GM12878 (cell line): ENCODE measurements at regions not wholly inside any gene's neighbourhood (a gene's known extent, or its start where the extent isn't known, plus 50 kb on each side); places are given as distances from the start of the nearest gene placed in this dataset.

Source experiments
- BRCA1 ChIP-seq: IDR thresholded peaks from 2 replicates; pipeline ENCODE4 v1.6.1; 2011; ENCODE audit warnings: low read depth, low read length, improper control_type of control experiment
- CTCF ChIP-seq, 3 experiments: IDR thresholded peaks in 2 of 3; conservative IDR thresholded peaks in 1 of 3; 2 replicates each; pipeline ENCODE4 v1.5.1; 2011; ENCODE audit warnings: low read depth in 3 of 3, low read length in 3 of 3, mild to moderate bottlenecking in 3 of 3, control low read depth in 2 of 3, moderate library complexity in 2 of 3, inconsistent platforms in 1 of 3, mixed read lengths in 1 of 3; ENCODE audit not compliant: control insufficient read depth in 2 of 3, insufficient read depth in 1 of 3; ENCODE audit errors: extremely low read depth in 1 of 3
- DPF2 ChIP-seq: fragments of 450-650 bp; IDR thresholded peaks from 2 replicates; pipeline ENCODE4 v1.6.1; 2017; ENCODE audit warnings: mild to moderate bottlenecking
- GABPA ChIP-seq: IDR thresholded peaks from 2 replicates; pipeline ENCODE4 v1.6.1; 2014; ENCODE audit warnings: antibody characterized with exemption, low read depth, mild to moderate bottlenecking, inconsistent platforms
- MXI1 ChIP-seq: fragments of 150-350 bp; IDR thresholded peaks from 2 replicates; pipeline ENCODE4 v1.6.1; 2011; ENCODE audit warnings: low read depth, mild to moderate bottlenecking, inconsistent platforms, low read length, improper control_type of control experiment
- NBN ChIP-seq: fragments of 450-650 bp; IDR thresholded peaks from 2 replicates; pipeline ENCODE4 v1.6.1; 2016
- NFIC ChIP-seq: IDR thresholded peaks from 2 replicates; pipeline ENCODE4 v1.6.1; 2012; ENCODE audit warnings: low read depth, mild to moderate bottlenecking, inconsistent platforms, low read length, moderate library complexity
- NR2F1 ChIP-seq: fragments of 450-650 bp; conservative IDR thresholded peaks from 2 replicates; pipeline ENCODE4 v1.6.1; 2017; ENCODE audit warnings: mild to moderate bottlenecking
- POLR2A ChIP-seq: IDR thresholded peaks from 2 replicates; pipeline ENCODE4 v1.6.1; 2011; ENCODE audit warnings: low read depth, mild to moderate bottlenecking, low read length
- POLR2AphosphoS2 ChIP-seq: IDR thresholded peaks from 2 replicates; pipeline ENCODE4 v1.6.1; 2011; ENCODE audit warnings: low read depth, mild to moderate bottlenecking, low read length, improper control_type of control experiment, moderate library complexity
- TAF1 ChIP-seq: IDR thresholded peaks from 2 replicates; pipeline ENCODE4 v1.6.1; 2011; ENCODE audit warnings: mild to moderate bottlenecking, low read depth, low read length, borderline replicate concordance
- TBL1XR1 ChIP-seq: IDR thresholded peaks from 2 replicates; pipeline ENCODE4 v1.6.1; 2012; ENCODE audit warnings: low read depth, low read length, improper control_type of control experiment
- YY1 ChIP-seq: IDR thresholded peaks from 2 replicates; pipeline ENCODE4 v1.6.1; 2011; ENCODE audit warnings: low read depth, mild to moderate bottlenecking, low read length

- TF ChIP-seq POLR2AphosphoS2: no peak
- no peak for TF ChIP-seq DPF2
- no peak for TF ChIP-seq MXI1
- TF ChIP-seq POLR2A: no peak
- no peak for TF ChIP-seq TAF1
- TF ChIP-seq NR2F1: no peak
- no peak for TF ChIP-seq NFIC
- no peak for TF ChIP-seq CTCF (IDR thresholded peaks at IDR 0.05 in 2 of 3, conservative IDR thresholded peaks at IDR 0.05 in 1 of 3; ENCODE audit: control insufficient read depth in 2 of 3, extremely low read depth in 1 of 3, insufficient read depth in 1 of 3, low read depth in 3 of 3, low read length in 3 of 3)
- no peak for TF ChIP-seq BRCA1
- no peak for TF ChIP-seq TBL1XR1
- no peak for TF ChIP-seq YY1
- TF ChIP-seq NBN: no peak
- no peak for TF ChIP-seq GABPA
Observed at GRCh38 chr1:79895573-79895972, 889.0 kb upstream of the ADGRL4 start.
